SU-DHL-6 (cell line): ENCODE measurements at regions not wholly inside any gene's neighbourhood (a gene's known extent, or its start where the extent isn't known, plus 50 kb on each side); places are given as distances from the start of the nearest gene placed in this dataset.

Source experiments
- H2AFZ ChIP-seq: fragments of 200-600 bp; sonication (generic); 2 replicates; pipeline ENCODE4 v1.6.1; 2014; ENCODE audit warnings: low read depth, mild to moderate bottlenecking, moderate library complexity, mixed read lengths, antibody characterized with exemption, low read length; ENCODE audit not compliant: severe bottlenecking
- H3F3A ChIP-seq: fragments of 200-600 bp; shearing (Covaris generic); 2 replicates; pipeline ENCODE4 v1.6.0; 2016; ENCODE audit warnings: antibody characterized with exemption, mild to moderate bottlenecking; ENCODE audit not compliant: insufficient read depth
- H3K27ac ChIP-seq: fragments of 200-600 bp; sonication (generic); 2 replicates; pipeline ENCODE4 v1.5.1; 2016; ENCODE audit warnings: low read depth, mild to moderate bottlenecking, low read length, moderate library complexity, mixed read lengths
- H3K27me3 ChIP-seq: fragments of 200-600 bp; sonication (generic), shearing (Covaris generic); 2 replicates; pipeline ENCODE4 v1.6.0; 2014; ENCODE audit warnings: mild to moderate bottlenecking, low read length
- H3K36me3 ChIP-seq: fragments of 200-600 bp; sonication (generic); 2 replicates; pipeline ENCODE4 v1.6.1; 2014; ENCODE audit warnings: mild to moderate bottlenecking, low read length, mixed read lengths
- H3K4me2 ChIP-seq: fragments of 300-600, 200-600 bp; shearing (Covaris generic), sonication (generic); 2 replicates; pipeline ENCODE4 v1.6.0; 2014; ENCODE audit warnings: low read length, low read depth, mild to moderate bottlenecking; ENCODE audit not compliant: poor library complexity, severe bottlenecking
- H3K4me3 ChIP-seq: fragments of 200-600 bp; sonication (generic); 2 replicates; pipeline ENCODE4 v1.5.1; 2014; ENCODE audit warnings: antibody characterized with exemption, low read length, mild to moderate bottlenecking, mixed read lengths; ENCODE audit not compliant: insufficient read depth, poor library complexity, severe bottlenecking
- H3K79me2 ChIP-seq: fragments of 200-600 bp; sonication (generic); 2 replicates; pipeline ENCODE4 v1.6.1; 2014; ENCODE audit warnings: mild to moderate bottlenecking, low read length, moderate library complexity; ENCODE audit not compliant: insufficient read depth
- H3K9ac ChIP-seq: fragments of 200-600 bp; sonication (generic); 2 replicates; pipeline ENCODE4 v1.7.0; 2014; ENCODE audit warnings: mild to moderate bottlenecking, low read length
- H3K9me2 ChIP-seq: fragments of 200-600 bp; sonication (generic); replicated peaks from 2 replicates; pipeline ENCODE4 v1.6.1; 2014; ENCODE audit warnings: low read length; ENCODE audit not compliant: insufficient read depth
- H3K9me3 ChIP-seq: fragments of 200-600 bp; sonication (generic); 2 replicates; pipeline ENCODE4 v1.6.1; 2014; ENCODE audit warnings: low read length, mixed read lengths; ENCODE audit not compliant: insufficient read depth
- H4K20me1 ChIP-seq: fragments of 200-600 bp; sonication (generic); 2 replicates; pipeline ENCODE4 v1.6.1; 2014; ENCODE audit warnings: low read depth, mild to moderate bottlenecking, antibody characterized with exemption, low read length, moderate library complexity, mixed read lengths
- EZH2phosphoT487 ChIP-seq: fragments of 200-600 bp; sonication (generic), shearing (Covaris generic); conservative IDR thresholded peaks from 2 replicates; pipeline ENCODE4 v1.6.1; 2018; ENCODE audit warnings: mild to moderate bottlenecking, antibody characterized with exemption, low read length, moderate library complexity, mixed read lengths
- TF ChIP-seq, protein P1 (sequence below): fragments of 200-600 bp; sonication (generic); IDR thresholded peaks from one replicate; pipeline ENCODE4 v1.5.1; 2017; ENCODE audit warnings: antibody characterized with exemption, mild to moderate bottlenecking, low read length, moderate library complexity; ENCODE audit not compliant: insufficient read depth, poor library complexity, severe bottlenecking

DNA sequence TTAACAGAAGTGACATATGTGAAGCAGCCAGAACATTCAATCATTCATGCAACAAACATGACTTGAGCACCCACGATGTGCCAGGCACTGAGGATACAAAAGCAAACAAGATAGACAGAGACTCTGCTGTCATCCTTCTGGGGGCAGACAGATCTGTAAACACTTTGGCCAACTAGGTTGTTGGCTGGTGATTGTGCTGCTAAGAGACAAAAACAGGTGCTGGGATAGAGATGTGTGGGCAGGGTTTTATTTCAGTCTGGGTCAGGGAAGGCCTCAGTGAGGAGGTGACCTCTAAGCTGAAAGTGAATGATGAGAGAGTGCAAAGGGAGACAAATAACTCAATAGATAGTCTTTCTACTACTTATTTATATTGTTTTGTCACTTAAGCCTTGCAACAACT lies 147.0 kb upstream of the VEPH1 start:
- H3K4me2 ChIP-seq = no peak overlapping the region

DNA sequence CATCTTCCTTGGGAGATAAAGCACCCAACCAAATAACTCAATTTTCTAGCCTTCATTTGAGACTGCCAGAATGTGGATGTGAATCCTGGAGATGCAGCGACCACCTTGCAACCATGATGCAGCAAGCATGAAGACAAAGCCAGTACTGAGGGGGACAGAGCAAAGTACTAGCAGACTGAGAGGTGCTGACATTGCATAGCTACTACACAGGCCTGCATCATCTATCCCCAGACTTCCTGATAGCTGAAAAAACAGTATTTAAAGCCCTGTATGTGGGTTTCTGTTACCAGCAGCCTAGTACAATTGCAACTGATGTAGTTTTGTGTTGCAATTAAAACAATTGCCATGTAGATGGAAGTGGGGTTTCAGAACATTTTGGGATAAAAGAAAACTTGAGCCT lies 146.3 kb upstream of the VEPH1 start:
- Histone ChIP-seq H2AFZ (no peak overlapping the region), H3K4me3 (no peak overlapping the region), H3K9ac (no peak overlapping the region), H3K4me2 (no peak overlapping the region), H3K9me3 (no peaks in the 10 kb centered on the region), H4K20me1 (no peaks in the 10 kb centered on the region), H3K9me2 (no peaks in the 10 kb centered on the region), H3K27ac (no peak overlapping the region), H3K27me3 (no peaks in the 10 kb centered on the region), H3K36me3 (no peaks in the 10 kb centered on the region), H3F3A (no peaks in the 10 kb centered on the region), H3K79me2 (no peaks in the 10 kb centered on the region)
- TF ChIP-seq, protein P1, sequence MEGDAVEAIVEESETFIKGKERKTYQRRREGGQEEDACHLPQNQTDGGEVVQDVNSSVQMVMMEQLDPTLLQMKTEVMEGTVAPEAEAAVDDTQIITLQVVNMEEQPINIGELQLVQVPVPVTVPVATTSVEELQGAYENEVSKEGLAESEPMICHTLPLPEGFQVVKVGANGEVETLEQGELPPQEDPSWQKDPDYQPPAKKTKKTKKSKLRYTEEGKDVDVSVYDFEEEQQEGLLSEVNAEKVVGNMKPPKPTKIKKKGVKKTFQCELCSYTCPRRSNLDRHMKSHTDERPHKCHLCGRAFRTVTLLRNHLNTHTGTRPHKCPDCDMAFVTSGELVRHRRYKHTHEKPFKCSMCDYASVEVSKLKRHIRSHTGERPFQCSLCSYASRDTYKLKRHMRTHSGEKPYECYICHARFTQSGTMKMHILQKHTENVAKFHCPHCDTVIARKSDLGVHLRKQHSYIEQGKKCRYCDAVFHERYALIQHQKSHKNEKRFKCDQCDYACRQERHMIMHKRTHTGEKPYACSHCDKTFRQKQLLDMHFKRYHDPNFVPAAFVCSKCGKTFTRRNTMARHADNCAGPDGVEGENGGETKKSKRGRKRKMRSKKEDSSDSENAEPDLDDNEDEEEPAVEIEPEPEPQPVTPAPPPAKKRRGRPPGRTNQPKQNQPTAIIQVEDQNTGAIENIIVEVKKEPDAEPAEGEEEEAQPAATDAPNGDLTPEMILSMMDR = no peak
- no peak for TF ChIP-seq EZH2phosphoT487

More for the DNA sequence above, 147.0 kb upstream of the VEPH1 start:
- TF ChIP-seq, protein P1 = no peak
- no peak for TF ChIP-seq EZH2phosphoT487
- Histone ChIP-seq H3K27ac (no peak overlapping the region), H3K9ac (no peak overlapping the region), H3K9me3 (no peaks in the 10 kb centered on the region), H3K9me2 (no peaks in the 10 kb centered on the region), H3F3A (no peaks in the 10 kb centered on the region), H4K20me1 (no peaks in the 10 kb centered on the region), H2AFZ (no peak overlapping the region), H3K36me3 (no peaks in the 10 kb centered on the region), H3K79me2 (no peaks in the 10 kb centered on the region), H3K27me3 (no peaks in the 10 kb centered on the region), H3K4me3 (no peak overlapping the region)

DNA sequence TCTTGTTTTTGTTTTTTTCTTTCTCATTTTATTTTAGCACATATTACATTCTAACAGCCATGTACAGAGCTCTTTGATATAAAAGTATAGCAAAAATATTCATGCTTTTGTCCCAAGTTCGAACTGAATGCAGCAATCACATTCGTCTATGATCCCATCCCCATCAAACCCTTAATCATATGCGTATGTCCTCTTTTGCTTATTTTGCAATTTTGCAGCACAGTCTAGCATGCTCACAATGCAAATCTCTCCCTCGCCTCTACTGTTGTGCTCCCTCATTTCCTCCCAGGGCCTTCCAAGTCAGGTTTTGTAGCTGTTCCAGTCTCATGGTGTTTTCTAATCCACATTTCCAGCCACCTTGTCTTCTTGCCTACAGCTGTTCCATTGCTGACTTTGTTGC lies 144.6 kb upstream of the VEPH1 start:
- H3K36me3 ChIP-seq = no peaks in the 10 kb centered on the region
- H3K4me2 ChIP-seq = no peak overlapping the region
- H3K9me2 ChIP-seq = no peaks in the 10 kb centered on the region
- H4K20me1 ChIP-seq = no peaks in the 10 kb centered on the region
- H3K79me2 ChIP-seq = no peaks in the 10 kb centered on the region
- no peaks in the 10 kb centered on the region for H3K9me3 ChIP-seq
- no peak overlapping the region for H2AFZ ChIP-seq
- H3K27me3 ChIP-seq = no peaks in the 10 kb centered on the region
- no peaks in the 10 kb centered on the region for H3F3A ChIP-seq
- no peak overlapping the region for H3K9ac ChIP-seq
- H3K27ac ChIP-seq = no peak overlapping the region
- TF ChIP-seq EZH2phosphoT487 = no peak
- TF ChIP-seq, protein P1 = no peak
- no peak overlapping the region for H3K4me3 ChIP-seq
